Cardiac fibroblast (primary cell): ENCODE measurements at regions not wholly inside any gene's neighbourhood (a gene's known extent, or its start where the extent isn't known, plus 50 kb on each side); places are given as distances from the start of the nearest gene placed in this dataset.

Experiments
- DNase-seq, 2 donors: peaks; one replicate each; pipeline versions ENCODE4 v3.0.0 to v3.0.0-alpha.2; 2010; ENCODE audit warnings: low read depth in 2 of 2
- H3K4me3 ChIP-seq, 2 donors: replicated peaks in 1 of 2; 1 replicate in 1 of 2; 2 replicates in 1 of 2; pipeline ENCODE4 v1.5.1; 2011; ENCODE audit warnings: low read depth in 2 of 2, low read length in 2 of 2, mild to moderate bottlenecking in 2 of 2, moderate library complexity in 1 of 2
- TF ChIP-seq, protein P1 (sequence below): IDR thresholded peaks from one replicate; pipeline ENCODE4 v1.5.1; 2011; ENCODE audit warnings: low read depth, mild to moderate bottlenecking, low read length, inconsistent platforms

DNA sequence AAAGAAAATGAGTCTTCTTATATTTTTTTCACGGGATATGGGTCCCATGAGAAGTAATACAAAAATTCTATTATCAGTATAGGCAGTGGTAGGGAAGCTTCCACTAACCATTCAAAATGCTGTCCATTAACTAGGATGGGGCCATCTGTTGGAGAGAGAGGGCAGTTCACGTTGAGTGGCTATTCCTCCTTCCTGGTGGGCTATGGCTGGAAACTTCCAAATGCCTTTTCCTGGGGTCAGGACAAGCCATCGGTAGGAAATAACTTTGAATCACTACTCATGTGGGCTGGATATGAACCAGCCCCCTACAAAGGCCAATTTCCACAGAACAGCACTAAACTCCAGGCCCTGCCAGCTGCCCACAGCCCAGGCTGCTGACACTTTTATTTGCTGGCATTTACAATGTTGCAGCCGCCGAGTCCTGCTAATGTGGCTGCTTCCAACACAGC, 156.1 kb upstream of the HNRNPA3 start:
- H3K4me3 ChIP-seq = no peak overlapping the region

DNA sequence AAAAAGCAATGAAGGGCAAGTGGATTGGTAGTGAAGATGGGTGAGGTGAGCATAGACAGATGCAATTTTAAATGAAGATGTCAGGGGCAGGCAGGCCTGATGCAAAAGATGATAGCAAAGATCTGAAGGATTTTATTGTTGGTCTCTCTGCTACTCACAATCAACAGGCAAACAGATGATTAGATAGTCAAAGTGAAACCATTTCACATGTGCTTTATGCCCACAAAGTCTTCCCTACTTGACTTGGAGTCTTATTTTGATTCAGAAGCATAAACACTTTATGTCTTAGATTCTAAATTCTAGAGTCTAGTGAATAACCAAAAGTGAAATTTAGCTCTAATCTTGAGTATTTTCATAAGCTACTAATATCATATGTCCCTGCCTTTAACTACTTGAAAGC, 153.8 kb upstream of the HNRNPA3 start:
- TF ChIP-seq, protein P1, sequence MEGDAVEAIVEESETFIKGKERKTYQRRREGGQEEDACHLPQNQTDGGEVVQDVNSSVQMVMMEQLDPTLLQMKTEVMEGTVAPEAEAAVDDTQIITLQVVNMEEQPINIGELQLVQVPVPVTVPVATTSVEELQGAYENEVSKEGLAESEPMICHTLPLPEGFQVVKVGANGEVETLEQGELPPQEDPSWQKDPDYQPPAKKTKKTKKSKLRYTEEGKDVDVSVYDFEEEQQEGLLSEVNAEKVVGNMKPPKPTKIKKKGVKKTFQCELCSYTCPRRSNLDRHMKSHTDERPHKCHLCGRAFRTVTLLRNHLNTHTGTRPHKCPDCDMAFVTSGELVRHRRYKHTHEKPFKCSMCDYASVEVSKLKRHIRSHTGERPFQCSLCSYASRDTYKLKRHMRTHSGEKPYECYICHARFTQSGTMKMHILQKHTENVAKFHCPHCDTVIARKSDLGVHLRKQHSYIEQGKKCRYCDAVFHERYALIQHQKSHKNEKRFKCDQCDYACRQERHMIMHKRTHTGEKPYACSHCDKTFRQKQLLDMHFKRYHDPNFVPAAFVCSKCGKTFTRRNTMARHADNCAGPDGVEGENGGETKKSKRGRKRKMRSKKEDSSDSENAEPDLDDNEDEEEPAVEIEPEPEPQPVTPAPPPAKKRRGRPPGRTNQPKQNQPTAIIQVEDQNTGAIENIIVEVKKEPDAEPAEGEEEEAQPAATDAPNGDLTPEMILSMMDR = no peak
- H3K4me3 ChIP-seq = no peak overlapping the region
- no peak for DNase-seq

More for the DNA sequence above, 156.1 kb upstream of the HNRNPA3 start:
- no peak for DNase-seq
- TF ChIP-seq, protein P1 = no peak

DNA sequence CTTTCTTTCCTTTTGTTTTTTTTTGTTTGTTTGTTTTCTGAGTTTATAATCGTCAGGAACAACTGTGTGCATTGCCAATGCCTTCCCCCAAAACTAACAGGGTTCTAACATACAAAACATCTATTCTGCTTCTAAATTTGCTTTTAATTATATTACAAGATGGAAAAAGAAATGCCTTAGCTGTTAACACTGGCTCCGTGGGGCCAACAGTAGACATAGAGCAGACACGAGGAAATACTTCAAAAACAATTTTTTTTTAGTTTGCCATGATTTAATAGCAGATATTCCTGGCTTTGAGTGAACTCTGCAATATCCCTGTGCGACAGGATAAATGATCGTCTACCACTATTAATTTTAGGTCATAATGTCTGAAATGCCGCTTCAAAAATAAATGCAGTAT, 153.3 kb upstream of the HNRNPA3 start:
- H3K4me3 ChIP-seq = no peak overlapping the region
- TF ChIP-seq, protein P1 = no peak
- no peak for DNase-seq

DNA sequence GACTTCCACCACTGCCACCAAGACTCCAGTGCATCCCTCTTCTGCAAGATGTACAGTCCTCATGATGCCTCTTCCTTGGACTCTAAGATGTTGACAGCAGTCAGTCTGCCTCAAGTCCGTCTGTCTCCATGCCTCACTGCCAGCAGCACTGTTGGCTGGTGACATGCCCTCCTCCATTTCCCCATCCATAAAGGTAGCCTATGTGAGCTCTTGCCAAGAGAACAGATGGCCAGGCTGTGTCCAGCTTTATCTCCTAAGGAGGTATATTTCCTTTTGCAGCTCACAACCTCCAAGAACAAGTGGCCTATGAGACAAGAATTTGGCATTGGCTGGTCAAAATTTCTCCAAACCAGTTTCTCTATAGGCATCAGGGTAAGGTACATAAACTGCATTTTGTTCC, 149.3 kb upstream of the HNRNPA3 start:
- TF ChIP-seq, protein P1 = no peak
- DNase-seq = no peak
- H3K4me3 ChIP-seq = no peak overlapping the region

DNA sequence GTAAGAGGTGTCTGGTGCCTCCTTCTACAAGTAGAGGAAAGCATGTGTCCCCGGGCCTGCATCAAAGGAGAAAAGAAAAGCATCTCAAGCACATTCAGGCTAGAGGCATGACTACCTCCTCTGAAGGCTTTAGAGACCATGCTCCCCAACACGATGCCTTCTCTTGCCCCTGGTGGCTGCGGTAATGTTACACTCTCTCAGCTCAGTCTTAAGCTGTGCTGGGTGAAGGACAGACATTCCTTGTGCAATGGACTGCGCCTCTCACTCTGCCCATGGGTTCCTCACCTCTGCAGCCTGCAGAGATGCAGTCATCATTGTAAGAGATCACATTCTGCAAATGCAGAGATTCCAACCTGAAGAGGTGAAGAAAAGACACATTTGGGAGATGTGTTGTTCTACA, 148.2 kb upstream of the HNRNPA3 start:
- DNase-seq = no peak
- no peak overlapping the region for H3K4me3 ChIP-seq
- TF ChIP-seq, protein P1 = no peak

DNA sequence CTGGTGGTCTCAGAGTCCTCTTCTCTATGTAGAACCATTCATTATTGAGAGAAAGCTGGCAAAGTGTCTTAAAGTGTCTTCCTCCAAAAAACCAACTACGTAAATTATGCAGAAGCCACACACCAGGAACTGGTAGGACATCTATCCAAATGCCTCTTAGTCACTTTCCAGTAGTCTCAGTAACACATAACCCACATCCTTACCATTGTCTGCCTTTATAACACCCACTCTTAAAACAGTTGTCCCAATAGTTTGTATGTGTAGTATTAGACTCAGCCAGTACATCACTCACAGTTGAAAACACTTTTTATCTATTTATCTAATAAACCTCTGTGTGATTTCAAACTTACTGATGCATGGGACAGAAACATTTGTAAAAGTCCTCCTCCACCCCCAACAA, 143.6 kb upstream of the HNRNPA3 start:
- no peak for DNase-seq
- TF ChIP-seq, protein P1 = no peak
- no peak overlapping the region for H3K4me3 ChIP-seq

DNA sequence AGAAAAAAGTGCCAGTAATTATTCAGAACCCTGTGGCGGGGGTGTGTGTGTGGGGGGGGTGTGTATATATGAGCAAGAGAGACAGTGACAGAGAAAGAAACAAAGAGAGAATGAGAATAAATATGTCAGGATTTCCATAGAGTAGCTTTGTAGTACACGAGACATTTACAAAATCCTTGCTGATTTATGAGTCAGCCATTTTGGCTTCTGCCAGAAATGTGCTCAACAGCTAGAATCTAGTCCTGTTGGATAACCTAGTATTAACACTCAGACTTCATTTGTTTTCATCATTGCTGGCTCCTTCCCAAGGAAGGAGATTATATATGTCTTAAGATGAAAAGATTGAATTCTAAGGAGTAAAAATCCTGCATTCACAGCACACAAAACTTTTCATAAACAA, 140.5 kb upstream of the HNRNPA3 start:
- TF ChIP-seq, protein P1 = no peak
- H3K4me3 ChIP-seq = no peak overlapping the region
- DNase-seq = no peak
